BJ (cell line): ENCODE measurements at regions not wholly inside any gene's neighbourhood (a gene's known extent, or its start where the extent isn't known, plus 50 kb on each side); places are given as distances from the start of the nearest gene placed in this dataset.
"Not testable (repeated sequence)": the region's sequence is repeated elsewhere in the genome, so short reads cannot be mapped to it uniquely, and the experiment has no call there.

ENCODE experiments used
- CTCF ChIA-PET: fragments of 350-600 bp; formaldehyde crosslinking; extraction: SDS; loops from one replicate; lab custom pipeline; 2021; ENCODE audit warnings: antibody characterized with exemption, inconsistent platforms; lab: Yijun Ruan, JAX
- POLR2A ChIA-PET: fragments of 300-600 bp; sonication (Branson Sonifier 250); formaldehyde crosslinking; extraction: SDS; loops from one replicate; lab custom pipeline; 2021; ENCODE audit warnings: antibody characterized with exemption; lab: Charles Lee
- DNase-seq: peaks from one replicate; pipeline ENCODE4 v3.0.0-alpha.2; 2011; ENCODE audit warnings: low read depth
- H3K27me3 ChIP-seq: 2 replicates; pipeline ENCODE4 v1.6.0; 2011; ENCODE audit warnings: low read length; ENCODE audit not compliant: control insufficient read depth, insufficient read depth
- H3K36me3 ChIP-seq: 2 replicates; pipeline ENCODE4 v1.5.1; 2011; ENCODE audit warnings: low read length; ENCODE audit not compliant: control insufficient read depth, insufficient read depth
- H3K4me3 ChIP-seq: 2 replicates; pipeline ENCODE4 v1.5.1; 2011; ENCODE audit warnings: low read depth, mild to moderate bottlenecking, control low read depth, low read length
- CTCF ChIP-seq: IDR thresholded peaks from 2 replicates; pipeline ENCODE4 v1.5.1; 2011; ENCODE audit warnings: low read depth, mild to moderate bottlenecking, control low read depth, inconsistent platforms, low read length, moderate library complexity; ENCODE audit not compliant: insufficient read depth

DNA sequence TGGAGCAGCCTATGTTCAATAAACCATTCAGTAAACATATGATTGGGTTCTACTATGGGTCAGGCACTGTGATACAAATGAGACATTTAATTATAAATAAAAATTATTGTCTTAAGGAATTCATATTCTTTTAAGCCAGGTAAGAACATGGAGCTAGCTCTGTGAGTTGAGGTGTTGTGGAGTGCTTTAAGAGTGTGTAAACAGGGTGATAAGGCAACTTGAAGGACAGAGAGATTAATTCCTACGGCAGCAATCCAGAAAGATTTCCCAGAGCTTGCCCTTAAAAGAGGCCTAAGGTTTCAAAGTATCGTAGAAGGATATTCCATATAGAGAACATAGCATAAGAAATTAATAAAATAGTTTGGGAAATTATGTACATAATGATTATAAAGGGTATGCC, 126.4 kb upstream of the FAT3 start:
- no peak for TF ChIP-seq CTCF
- Histone ChIP-seq H3K4me3 (no peak overlapping the region), H3K36me3 (no peaks in the 10 kb centered on the region), H3K27me3 (no peaks in the 10 kb centered on the region)
- no peak for DNase-seq
- CTCF ChIA-PET: no interaction called here
- POLR2A ChIA-PET: no interaction called here

- H3K36me3 ChIP-seq: no peaks in the 10 kb centered on the region
- ChIA-PET CTCF (no interaction called here), POLR2A (interaction anchor here (1.1 kb wide), 1 partner anchor 112 kb away, joined by 6 read pairs; no protein-coding TSS in a partner anchor)
- H3K27me3 ChIP-seq: no peaks in the 10 kb centered on the region
- H3K4me3 ChIP-seq: no peak overlapping the region
- DNase-seq: no peak
- no peak for TF ChIP-seq CTCF
These were observed 136.7 kb upstream of the FAT3 start for GRCh38 chr11:92087725-92088537.

DNA sequence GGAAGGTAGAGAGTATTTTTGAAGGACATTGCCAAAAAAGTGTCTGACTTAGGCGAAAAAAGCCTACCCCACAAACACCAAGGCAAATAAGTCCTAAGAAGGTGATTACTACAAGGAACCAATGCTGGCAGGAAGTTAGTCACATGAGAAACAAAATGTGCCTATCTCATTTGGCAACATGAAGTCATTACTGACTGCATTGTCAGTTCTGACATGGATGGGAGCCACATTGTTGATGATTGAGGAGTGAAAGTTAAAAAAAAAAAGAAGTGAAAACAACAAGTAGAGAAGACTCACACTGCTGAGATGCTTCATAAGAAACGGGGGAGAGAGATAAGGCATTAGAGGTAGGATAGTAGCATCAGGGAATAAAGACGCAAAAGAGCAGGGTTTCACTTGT, 141.5 kb upstream of the FAT3 start:
- no peak for TF ChIP-seq CTCF
- Histone ChIP-seq H3K36me3 (no peaks in the 10 kb centered on the region), H3K27me3 (no peaks in the 10 kb centered on the region), H3K4me3 (no peak overlapping the region)
- CTCF ChIA-PET: no interaction called here
- DNase-seq: no peak
- POLR2A ChIA-PET: no interaction called here

DNA sequence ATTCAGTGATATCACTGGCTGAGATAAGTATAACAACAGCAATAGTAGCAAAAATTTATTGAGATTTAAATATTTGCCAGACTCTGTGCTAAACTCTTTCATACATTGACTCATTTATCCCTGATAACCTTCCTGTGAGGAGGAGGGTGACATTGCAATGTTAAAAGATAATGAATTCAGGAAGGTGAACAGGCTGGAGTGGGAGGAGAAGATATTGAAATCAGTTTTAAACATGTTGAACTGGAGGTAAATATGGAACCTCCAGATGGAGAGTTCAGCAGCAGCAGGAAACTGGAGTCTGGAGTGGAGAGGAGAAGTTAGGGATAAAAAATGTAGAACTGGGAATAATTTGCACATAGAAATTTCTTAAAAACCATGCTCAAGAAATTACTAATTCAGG, 142.0 kb upstream of the FAT3 start:
- POLR2A ChIA-PET: no interaction called here
- no peak for DNase-seq
- H3K36me3 ChIP-seq: no peaks in the 10 kb centered on the region
- TF ChIP-seq CTCF: no peak
- CTCF ChIA-PET: no interaction called here
- H3K27me3 ChIP-seq: no peaks in the 10 kb centered on the region
- no peak overlapping the region for H3K4me3 ChIP-seq

DNA sequence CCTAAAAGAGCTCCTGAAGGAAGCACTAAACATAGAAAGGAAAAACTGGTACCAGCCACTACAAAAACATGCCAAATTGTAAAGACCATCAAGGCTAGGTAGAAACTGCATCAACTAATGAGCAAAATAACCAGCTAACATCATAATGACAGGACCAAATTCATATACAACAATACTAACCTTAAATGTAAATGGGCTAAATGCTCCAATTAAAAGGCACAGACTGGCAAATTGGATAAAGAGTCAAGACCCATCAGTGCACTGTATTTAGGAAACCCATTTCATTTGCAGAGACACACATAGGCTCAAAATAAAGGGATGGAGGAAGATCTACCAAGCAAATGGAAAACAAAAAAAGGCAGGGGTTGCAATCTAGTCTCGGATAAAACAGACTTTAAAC, 150.1 kb upstream of the FAT3 start:
- POLR2A ChIA-PET, CTCF ChIA-PET: not testable (repeated sequence)

DNA sequence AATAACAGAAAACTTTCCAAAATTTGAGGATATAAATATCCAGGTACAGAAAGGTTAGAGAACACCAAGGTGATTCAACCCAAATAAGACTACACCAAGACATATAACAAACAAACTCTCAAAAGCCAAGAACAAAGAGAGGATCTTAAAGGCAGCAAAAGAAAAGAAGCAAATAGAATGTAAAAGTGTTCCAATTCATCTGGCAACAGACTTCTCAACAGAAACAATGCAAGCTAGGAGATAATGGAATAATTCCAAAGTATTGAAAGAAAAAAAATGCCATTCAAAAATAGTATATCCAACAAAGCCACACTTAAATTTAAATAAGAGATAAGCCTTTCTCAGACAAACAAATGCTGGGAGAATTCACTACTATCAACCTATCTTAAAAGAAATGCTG, 153.0 kb upstream of the FAT3 start:
- no peak overlapping the region for H3K4me3 ChIP-seq
- no peaks in the 10 kb centered on the region for H3K27me3 ChIP-seq
- ChIA-PET POLR2A (no interaction called here), CTCF (no interaction called here)
- H3K36me3 ChIP-seq: no peaks in the 10 kb centered on the region
- TF ChIP-seq CTCF: no peak
- DNase-seq: no peak

More for the DNA sequence above, 150.1 kb upstream of the FAT3 start:
- DNase-seq, H3K27me3 ChIP-seq, H3K36me3 ChIP-seq, H3K4me3 ChIP-seq: not testable (repeated sequence)
